ENCODE measurements at regions not wholly inside any gene's neighbourhood (a gene's known extent, or its start where the extent isn't known, plus 50 kb on each side); places are given as distances from the start of the nearest gene placed in this dataset.

DNA sequence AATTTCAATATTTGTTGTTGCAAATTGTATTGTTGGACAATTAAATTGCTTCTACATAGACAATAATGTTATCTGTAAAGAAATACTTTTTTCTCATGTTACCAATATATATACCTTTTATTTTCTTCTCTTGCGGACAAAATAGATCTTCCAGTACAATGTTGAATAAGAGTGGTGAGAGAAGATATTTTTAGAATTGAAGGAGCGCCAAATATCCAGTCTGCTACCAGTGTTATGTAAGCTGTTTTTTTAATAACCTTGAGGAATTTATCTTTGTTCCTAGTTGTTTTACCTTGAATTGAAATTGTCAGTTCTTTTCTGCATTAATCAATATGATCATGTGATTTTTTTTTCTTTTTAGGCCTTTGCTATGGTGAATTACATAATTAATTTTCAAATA lies 1702.5 kb upstream of the RAG2 start:
- WGBS (ENCODE audit: insufficient coverage, low lambda C conversion rate), result 100% methylated on average over 1 of the region's 2 CpGs

DNA sequence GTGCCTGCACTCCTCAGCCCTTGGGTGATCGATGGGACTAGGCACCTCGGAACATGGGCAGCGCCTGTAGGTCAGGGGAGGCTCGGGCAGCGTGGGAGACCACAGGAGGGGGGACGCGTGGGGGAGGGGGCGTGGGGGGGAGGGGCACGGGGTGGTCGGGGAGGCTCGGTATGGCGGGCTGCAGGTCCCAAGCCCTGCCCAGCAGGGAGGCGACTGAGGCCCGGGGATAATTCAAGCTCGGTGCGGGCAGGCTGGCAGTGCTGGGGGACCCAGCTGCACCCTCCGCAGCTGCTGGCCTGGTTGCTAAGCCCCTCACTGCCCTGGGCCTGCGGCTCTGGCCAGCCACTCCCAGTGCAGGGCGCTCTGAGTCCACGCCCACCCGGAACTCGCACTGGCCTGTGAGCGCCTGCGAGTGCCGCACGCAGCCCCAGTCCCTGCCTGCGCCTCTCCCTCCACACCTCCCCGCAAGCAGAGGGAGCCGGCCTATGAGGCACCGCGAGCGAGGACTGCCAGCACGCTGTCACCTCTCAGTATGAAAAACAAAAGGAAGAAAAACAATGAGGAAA lies 1698.3 kb upstream of the RAG2 start:
- no CpG with 5 or more reads among the region's 33 CpGs for WGBS (ENCODE audit: insufficient coverage, low lambda C conversion rate)
- no peaks in the 10 kb centered on the region for H3K36me3 ChIP-seq (ENCODE audit: control insufficient read depth, insufficient read depth, low read length)
- H3K4me3 ChIP-seq (ENCODE audit: low read length), result no peak overlapping the region
- H3K27me3 ChIP-seq (ENCODE audit: control insufficient read depth, insufficient read depth, low read length), result no peaks in the 10 kb centered on the region
- peaks cover 7% of the 10 kb centered on the region for H3K9me3 ChIP-seq (ENCODE audit: control insufficient read depth, low read depth, low read length)
- no peak overlapping the region for H3K27ac ChIP-seq (ENCODE audit: low read length)
- no peaks in the 10 kb centered on the region for H3K4me1 ChIP-seq (ENCODE audit: control insufficient read depth, insufficient read depth, low read length)
- no peak for DNase-seq

More for the DNA sequence above, 1702.5 kb upstream of the RAG2 start:
- Histone ChIP-seq H3K9me3 (ENCODE audit: control insufficient read depth, low read depth, low read length) (peaks cover 7% of the 10 kb centered on the region), H3K27me3 (ENCODE audit: control insufficient read depth, insufficient read depth, low read length) (no peaks in the 10 kb centered on the region), H3K27ac (ENCODE audit: low read length) (no peak overlapping the region), H3K36me3 (ENCODE audit: control insufficient read depth, insufficient read depth, low read length) (no peaks in the 10 kb centered on the region), H3K4me3 (ENCODE audit: low read length) (no peak overlapping the region), H3K4me1 (ENCODE audit: control insufficient read depth, insufficient read depth, low read length) (no peaks in the 10 kb centered on the region)
- DNase-seq, result no peak

DNA sequence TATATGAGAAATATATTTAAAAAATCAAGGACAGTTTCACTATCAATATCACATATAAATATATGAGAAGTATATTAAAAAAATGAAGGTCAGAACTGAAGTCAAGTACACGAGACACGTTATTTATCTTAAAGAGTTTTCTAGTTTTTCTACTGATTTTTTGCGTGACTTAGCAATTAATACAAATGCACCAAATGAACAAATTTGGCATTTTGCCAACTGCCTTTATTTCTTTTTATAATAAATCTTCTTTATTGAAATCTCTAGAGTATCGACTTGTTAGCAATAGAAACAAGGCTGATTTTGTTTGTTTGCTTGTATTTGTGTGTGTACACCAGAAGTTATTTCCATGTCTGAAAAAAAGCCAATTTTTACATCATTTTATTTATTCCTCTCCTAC lies 1684.7 kb upstream of the RAG2 start:
- Histone ChIP-seq H3K27me3 (ENCODE audit: control insufficient read depth, insufficient read depth, low read length) (no peaks in the 10 kb centered on the region), H3K36me3 (ENCODE audit: control insufficient read depth, insufficient read depth, low read length) (no peaks in the 10 kb centered on the region), H3K9me3 (ENCODE audit: control insufficient read depth, low read depth, low read length) (peaks cover 7% of the 10 kb centered on the region), H3K4me3 (ENCODE audit: low read length) (no peak overlapping the region), H3K27ac (ENCODE audit: low read length) (no peak overlapping the region), H3K4me1 (ENCODE audit: control insufficient read depth, insufficient read depth, low read length) (no peaks in the 10 kb centered on the region)
- no peak for DNase-seq
- WGBS (ENCODE audit: insufficient coverage, low lambda C conversion rate), result 100% methylated on average over 2 of the region's 4 CpGs

DNA sequence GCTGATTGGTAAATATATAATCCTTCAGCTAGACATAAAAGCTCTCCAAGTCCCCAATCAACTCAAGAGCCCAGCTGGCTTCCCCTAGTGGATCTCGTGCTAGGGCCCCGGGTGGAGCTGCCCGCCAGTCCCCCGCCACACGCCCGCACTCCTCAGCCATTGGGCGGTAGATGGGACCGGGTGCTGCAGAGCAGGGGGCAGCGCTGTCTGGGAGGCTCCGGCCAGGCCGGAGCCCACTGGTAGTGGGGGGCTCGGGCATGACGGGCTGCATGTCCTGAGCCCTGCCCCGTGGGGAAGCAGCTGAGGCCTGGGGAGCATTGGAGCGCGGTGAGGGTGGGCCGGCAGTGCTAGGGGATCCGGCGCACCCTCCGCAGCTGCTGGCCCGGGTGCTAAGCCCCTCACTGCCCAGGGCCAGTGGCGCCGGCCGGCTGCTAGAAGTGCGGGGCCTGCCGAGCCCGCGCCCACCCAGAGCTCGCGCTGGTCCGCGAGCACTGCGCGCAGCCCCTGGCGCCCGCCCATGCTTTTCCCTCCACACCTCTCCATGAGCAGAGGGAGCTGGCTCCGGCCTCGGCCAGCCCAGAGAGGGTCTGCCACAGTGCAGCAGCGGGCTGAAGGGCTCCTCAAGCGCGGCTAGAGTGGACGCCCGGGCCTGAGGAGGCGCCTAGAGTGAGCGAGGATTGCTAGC lies 1680.6 kb upstream of the RAG2 start:
- peaks cover 7% of the 10 kb centered on the region for H3K9me3 ChIP-seq (ENCODE audit: control insufficient read depth, low read depth, low read length)
- no peak overlapping the region for H3K27ac ChIP-seq (ENCODE audit: low read length)
- H3K36me3 ChIP-seq (ENCODE audit: control insufficient read depth, insufficient read depth, low read length), result no peaks in the 10 kb centered on the region
- no peaks in the 10 kb centered on the region for H3K27me3 ChIP-seq (ENCODE audit: control insufficient read depth, insufficient read depth, low read length)
- no peaks in the 10 kb centered on the region for H3K4me1 ChIP-seq (ENCODE audit: control insufficient read depth, insufficient read depth, low read length)
- no peak overlapping the region for H3K4me3 ChIP-seq (ENCODE audit: low read length)
- WGBS (ENCODE audit: insufficient coverage, low lambda C conversion rate), result no CpG with 5 or more reads among the region's 45 CpGs
- DNase-seq, result no peak

DNA sequence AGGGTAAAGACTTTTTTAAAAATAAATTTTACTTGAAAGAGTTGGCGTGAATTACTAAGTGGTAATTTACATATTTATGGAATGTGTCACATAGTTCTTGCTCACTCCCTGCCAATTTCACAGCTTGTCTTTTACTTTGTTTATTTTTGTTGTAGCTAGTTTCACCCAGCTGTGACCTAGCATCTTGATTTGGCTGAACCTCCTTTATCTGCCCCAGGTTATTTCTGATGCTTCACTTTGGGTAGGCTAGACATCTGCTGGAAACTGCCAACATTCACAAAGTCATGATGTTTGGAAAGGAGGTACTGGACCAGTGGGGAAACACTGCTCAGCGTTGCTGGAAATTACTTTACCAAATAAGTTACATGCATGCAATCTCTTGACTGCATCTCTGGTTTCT lies 1676.0 kb upstream of the RAG2 start:
- no peak overlapping the region for H3K27ac ChIP-seq (ENCODE audit: low read length)
- no peaks in the 10 kb centered on the region for H3K4me1 ChIP-seq (ENCODE audit: control insufficient read depth, insufficient read depth, low read length)
- H3K27me3 ChIP-seq (ENCODE audit: control insufficient read depth, insufficient read depth, low read length), result no peaks in the 10 kb centered on the region
- no peak for DNase-seq
- H3K9me3 ChIP-seq (ENCODE audit: control insufficient read depth, low read depth, low read length), result peaks cover 10% of the 10 kb centered on the region
- no peaks in the 10 kb centered on the region for H3K36me3 ChIP-seq (ENCODE audit: control insufficient read depth, insufficient read depth, low read length)
- no peak overlapping the region for H3K4me3 ChIP-seq (ENCODE audit: low read length)
- WGBS (ENCODE audit: insufficient coverage, low lambda C conversion rate), result 60% methylated on average over 1 of the region's 2 CpGs

DNA sequence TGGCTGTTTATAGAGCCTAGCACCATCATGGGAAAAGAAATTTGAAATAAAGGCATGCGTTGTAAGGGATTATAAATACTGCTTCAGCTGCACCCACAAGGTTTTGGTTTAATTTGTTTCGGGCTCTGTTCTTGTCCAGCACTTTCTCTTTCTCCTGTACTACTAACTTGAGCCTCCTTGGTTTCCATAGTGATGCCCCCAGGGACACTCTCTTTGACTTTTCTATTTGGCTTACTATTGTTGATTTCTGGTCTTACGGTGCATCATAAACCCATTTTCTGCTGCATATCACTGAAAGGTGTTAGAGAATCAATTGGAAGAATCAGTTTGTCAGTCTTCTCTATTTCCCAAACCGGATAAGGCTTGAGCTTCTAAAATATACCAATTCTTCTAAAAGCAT lies 1674.3 kb upstream of the RAG2 start:
- Histone ChIP-seq H3K9me3 (ENCODE audit: control insufficient read depth, low read depth, low read length) (peaks cover 3% of the 10 kb centered on the region), H3K4me1 (ENCODE audit: control insufficient read depth, insufficient read depth, low read length) (no peaks in the 10 kb centered on the region), H3K36me3 (ENCODE audit: control insufficient read depth, insufficient read depth, low read length) (no peaks in the 10 kb centered on the region), H3K27ac (ENCODE audit: low read length) (no peak overlapping the region), H3K27me3 (ENCODE audit: control insufficient read depth, insufficient read depth, low read length) (no peaks in the 10 kb centered on the region), H3K4me3 (ENCODE audit: low read length) (no peak overlapping the region)
- DNase-seq, result no peak
- WGBS (ENCODE audit: insufficient coverage, low lambda C conversion rate), result 42% methylated on average over 2 of the region's 4 CpGs

DNA sequence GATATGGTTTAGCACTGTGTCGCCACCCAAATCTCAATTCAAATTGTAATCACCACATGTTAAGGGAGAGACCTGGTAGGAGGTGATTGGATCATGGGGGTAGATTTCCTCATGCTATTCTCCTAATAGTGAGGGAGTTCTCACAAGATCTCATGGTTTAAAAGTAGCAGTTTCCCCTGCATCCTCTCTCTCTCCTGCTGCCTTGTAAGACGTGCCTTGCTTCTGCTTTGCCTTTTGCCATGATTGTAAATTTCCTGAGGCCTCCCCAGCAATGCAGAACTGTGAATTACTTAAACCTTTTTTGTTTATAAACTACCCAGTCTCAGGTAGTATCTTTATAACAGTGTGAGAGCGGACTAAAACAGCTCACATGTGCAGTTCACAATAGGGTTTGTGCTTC lies 1668.7 kb upstream of the RAG2 start:
- Histone ChIP-seq H3K4me1 (ENCODE audit: control insufficient read depth, insufficient read depth, low read length) (no peaks in the 10 kb centered on the region), H3K9me3 (ENCODE audit: control insufficient read depth, low read depth, low read length) (peaks cover 3% of the 10 kb centered on the region), H3K36me3 (ENCODE audit: control insufficient read depth, insufficient read depth, low read length) (no peaks in the 10 kb centered on the region), H3K4me3 (ENCODE audit: low read length) (no peak overlapping the region), H3K27ac (ENCODE audit: low read length) (no peak overlapping the region), H3K27me3 (ENCODE audit: control insufficient read depth, insufficient read depth, low read length) (no peaks in the 10 kb centered on the region)
- 40% methylated on average over 1 of the region's 3 CpGs for WGBS (ENCODE audit: insufficient coverage, low lambda C conversion rate)
- no peak for DNase-seq

DNA sequence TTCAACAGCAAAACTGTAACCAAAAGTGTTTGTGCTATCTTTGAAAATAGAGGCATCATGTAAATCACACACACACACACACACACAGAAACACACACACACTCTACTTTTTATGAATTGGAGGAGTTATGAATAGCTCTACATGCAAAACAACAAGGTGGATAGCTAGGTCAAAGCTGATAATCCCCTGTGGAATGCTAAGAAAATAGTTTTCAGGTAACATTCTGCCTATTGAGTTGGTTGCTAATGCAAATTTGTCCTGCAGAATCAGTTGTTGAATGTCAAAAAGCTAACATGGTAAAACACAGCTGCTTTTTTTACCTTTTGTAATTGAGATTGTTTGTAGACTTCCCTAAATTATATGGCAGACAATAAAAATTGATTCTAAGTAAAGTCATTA lies 1658.4 kb upstream of the RAG2 start:
- DNase-seq, result no peak
- Histone ChIP-seq H3K27me3 (ENCODE audit: control insufficient read depth, insufficient read depth, low read length) (no peaks in the 10 kb centered on the region), H3K4me1 (ENCODE audit: control insufficient read depth, insufficient read depth, low read length) (no peaks in the 10 kb centered on the region), H3K4me3 (ENCODE audit: low read length) (no peak overlapping the region), H3K27ac (ENCODE audit: low read length) (no peak overlapping the region), H3K9me3 (ENCODE audit: control insufficient read depth, low read depth, low read length) (no peaks in the 10 kb centered on the region), H3K36me3 (ENCODE audit: control insufficient read depth, insufficient read depth, low read length) (no peaks in the 10 kb centered on the region)

DNA sequence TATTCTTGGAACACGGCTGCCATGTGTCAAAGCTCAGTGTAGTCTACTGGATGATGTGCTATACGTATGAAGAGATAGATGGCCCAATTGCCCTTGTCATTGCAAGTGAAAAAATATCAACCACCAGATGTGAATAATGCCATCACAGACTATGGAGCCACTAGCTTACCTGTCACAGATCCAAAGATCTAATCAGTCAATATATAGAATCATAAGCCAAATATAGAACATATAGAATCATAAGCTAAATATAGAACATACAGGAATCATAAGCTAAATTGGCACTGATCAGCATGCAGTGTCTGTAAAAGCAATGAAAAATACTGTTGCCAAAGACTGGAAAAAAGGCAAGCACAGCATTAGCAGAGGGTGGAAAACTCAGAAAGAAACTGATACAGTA lies 1656.9 kb upstream of the RAG2 start:
- Histone ChIP-seq H3K4me3 (ENCODE audit: low read length) (no peak overlapping the region), H3K36me3 (ENCODE audit: control insufficient read depth, insufficient read depth, low read length) (no peaks in the 10 kb centered on the region), H3K9me3 (ENCODE audit: control insufficient read depth, low read depth, low read length) (no peaks in the 10 kb centered on the region), H3K27me3 (ENCODE audit: control insufficient read depth, insufficient read depth, low read length) (no peaks in the 10 kb centered on the region), H3K4me1 (ENCODE audit: control insufficient read depth, insufficient read depth, low read length) (no peaks in the 10 kb centered on the region), H3K27ac (ENCODE audit: low read length) (no peak overlapping the region)
- no peak for DNase-seq
- WGBS (ENCODE audit: insufficient coverage, low lambda C conversion rate), result no CpG with 5 or more reads among the region's 2 CpGs

DNA sequence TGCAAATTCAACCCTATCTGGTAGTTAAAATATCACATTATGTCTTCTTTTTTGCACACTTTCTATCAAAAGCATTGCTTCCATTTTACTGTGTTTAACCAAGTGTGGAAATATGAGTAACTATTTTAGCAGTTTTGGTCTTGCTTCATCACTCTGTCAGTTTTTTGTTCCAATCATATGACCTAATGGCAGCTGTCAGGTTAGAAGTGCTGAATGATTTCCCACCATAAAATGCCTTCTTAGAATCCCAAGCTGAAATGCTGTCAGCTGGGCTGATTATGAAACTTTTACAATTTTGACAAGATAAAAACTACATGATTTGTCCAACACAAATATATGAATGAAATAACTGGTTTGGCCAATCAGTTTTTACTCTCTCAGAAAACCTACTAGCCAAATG lies 1654.6 kb upstream of the RAG2 start:
- DNase-seq, result peak; percentile 8 to 9
- Histone ChIP-seq H3K27ac (ENCODE audit: low read length) (peak overlapping the region; percentile 41), H3K4me1 (ENCODE audit: control insufficient read depth, insufficient read depth, low read length) (no peaks in the 10 kb centered on the region), H3K4me3 (ENCODE audit: low read length) (no peak overlapping the region), H3K9me3 (ENCODE audit: control insufficient read depth, low read depth, low read length) (no peaks in the 10 kb centered on the region), H3K36me3 (ENCODE audit: control insufficient read depth, insufficient read depth, low read length) (no peaks in the 10 kb centered on the region), H3K27me3 (ENCODE audit: control insufficient read depth, insufficient read depth, low read length) (no peaks in the 10 kb centered on the region)

DNA sequence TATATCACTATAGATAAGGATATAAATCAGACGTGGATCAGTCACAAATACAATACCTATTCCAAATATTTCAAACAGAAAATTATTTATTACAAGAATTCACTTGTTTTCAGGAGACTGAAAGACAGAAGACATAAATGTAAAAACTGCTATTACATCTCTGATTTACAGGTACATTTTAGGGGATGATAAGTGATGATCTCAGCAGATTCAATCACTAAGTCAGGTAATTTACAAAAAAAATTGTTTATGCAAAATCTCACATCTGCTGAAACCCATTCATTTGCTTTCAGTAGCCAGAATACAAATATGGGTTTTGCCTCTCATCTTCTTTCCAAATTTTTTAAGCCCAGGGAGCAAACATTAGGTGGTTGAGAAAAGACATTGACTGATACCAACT lies 1648.4 kb upstream of the RAG2 start:
- Histone ChIP-seq H3K9me3 (ENCODE audit: control insufficient read depth, low read depth, low read length) (no peaks in the 10 kb centered on the region), H3K27me3 (ENCODE audit: control insufficient read depth, insufficient read depth, low read length) (no peaks in the 10 kb centered on the region), H3K4me3 (ENCODE audit: low read length) (no peak overlapping the region), H3K4me1 (ENCODE audit: control insufficient read depth, insufficient read depth, low read length) (no peaks in the 10 kb centered on the region), H3K36me3 (ENCODE audit: control insufficient read depth, insufficient read depth, low read length) (no peaks in the 10 kb centered on the region), H3K27ac (ENCODE audit: low read length) (no peak overlapping the region)
- WGBS (ENCODE audit: insufficient coverage, low lambda C conversion rate), result 100% methylated on average over 1 of the region's 1 CpG
- no peak for DNase-seq
